Erythroblast (primary cell): ENCODE measurements at regions not wholly inside any gene's neighbourhood (a gene's known extent, or its start where the extent isn't known, plus 50 kb on each side); places are given as distances from the start of the nearest gene placed in this dataset.

Source experiments
- GATA1 ChIP-seq: IDR thresholded peaks from 2 replicates; pipeline ENCODE4 v1.6.1; 2011; ENCODE audit warnings: low read depth, mild to moderate bottlenecking, control low read depth, low read length, moderate library complexity
- POLR2A ChIP-seq: IDR thresholded peaks from 2 replicates; pipeline ENCODE4 v1.6.1; 2011; ENCODE audit warnings: mild to moderate bottlenecking, low read length

- TF ChIP-seq POLR2A (no peak), GATA1 (no peak)
Measured at GRCh38 chr6:3670356-3670755, 81.2 kb downstream of the PXDC1 start.
